ENCODE measurements at regions not wholly inside any gene's neighbourhood (a gene's known extent, or its start where the extent isn't known, plus 50 kb on each side); places are given as distances from the start of the nearest gene placed in this dataset.

DNA sequence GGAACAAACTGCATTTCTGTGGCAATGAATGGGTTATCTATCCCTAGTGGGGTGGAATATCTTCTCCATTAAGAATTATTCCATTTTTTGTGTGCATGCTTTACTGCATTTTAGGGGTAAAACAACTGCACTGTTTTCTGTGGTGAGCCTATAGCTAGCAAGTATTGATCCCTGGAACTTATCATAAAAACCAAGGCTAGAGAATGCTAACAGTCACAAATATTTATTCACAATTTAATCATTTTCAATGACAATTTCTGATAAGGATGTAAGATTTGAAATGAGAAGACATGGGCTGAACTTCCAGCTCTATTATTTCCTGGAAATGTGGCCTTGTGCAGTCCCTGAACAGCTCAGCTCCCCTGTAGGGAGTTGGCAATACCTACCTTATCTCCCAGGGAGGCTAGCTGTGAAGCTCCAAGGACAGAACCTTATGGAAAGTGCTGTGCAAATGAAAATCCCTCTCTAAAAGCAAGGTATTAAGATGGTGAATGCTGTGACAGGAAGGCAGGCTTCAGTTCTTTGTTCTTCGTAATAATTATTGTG, 51.5 kb upstream of the FAM216B start:
- TF ChIP-seq, protein P1, sequence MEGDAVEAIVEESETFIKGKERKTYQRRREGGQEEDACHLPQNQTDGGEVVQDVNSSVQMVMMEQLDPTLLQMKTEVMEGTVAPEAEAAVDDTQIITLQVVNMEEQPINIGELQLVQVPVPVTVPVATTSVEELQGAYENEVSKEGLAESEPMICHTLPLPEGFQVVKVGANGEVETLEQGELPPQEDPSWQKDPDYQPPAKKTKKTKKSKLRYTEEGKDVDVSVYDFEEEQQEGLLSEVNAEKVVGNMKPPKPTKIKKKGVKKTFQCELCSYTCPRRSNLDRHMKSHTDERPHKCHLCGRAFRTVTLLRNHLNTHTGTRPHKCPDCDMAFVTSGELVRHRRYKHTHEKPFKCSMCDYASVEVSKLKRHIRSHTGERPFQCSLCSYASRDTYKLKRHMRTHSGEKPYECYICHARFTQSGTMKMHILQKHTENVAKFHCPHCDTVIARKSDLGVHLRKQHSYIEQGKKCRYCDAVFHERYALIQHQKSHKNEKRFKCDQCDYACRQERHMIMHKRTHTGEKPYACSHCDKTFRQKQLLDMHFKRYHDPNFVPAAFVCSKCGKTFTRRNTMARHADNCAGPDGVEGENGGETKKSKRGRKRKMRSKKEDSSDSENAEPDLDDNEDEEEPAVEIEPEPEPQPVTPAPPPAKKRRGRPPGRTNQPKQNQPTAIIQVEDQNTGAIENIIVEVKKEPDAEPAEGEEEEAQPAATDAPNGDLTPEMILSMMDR (conservative IDR thresholded peaks at IDR 0.05; ENCODE audit: low read depth, low read length): no peak
- no peak for TF ChIP-seq POLR2A (IDR thresholded peaks at IDR 0.05; ENCODE audit: low read depth, low read length)
- TF ChIP-seq SMC3 (IDR thresholded peaks at IDR 0.05; ENCODE audit: low read depth, low read length): no peak
- TF ChIP-seq NFE2L2 (IDR thresholded peaks at IDR 0.05; ENCODE audit: low read depth, low read length): no peak
- no peak for TF ChIP-seq CHD1 (IDR thresholded peaks at IDR 0.05; ENCODE audit: low read depth, low read length)
- TF ChIP-seq RFX5 (IDR thresholded peaks at IDR 0.05; ENCODE audit: low read depth, low read length): no peak
- no peak for TF ChIP-seq RAD21 (IDR thresholded peaks at IDR 0.05; ENCODE audit: low read length)
- TF ChIP-seq RCOR1 (IDR thresholded peaks at IDR 0.05; ENCODE audit: insufficient replicate concordance, low read length): no peak
- TF ChIP-seq, protein P2, sequence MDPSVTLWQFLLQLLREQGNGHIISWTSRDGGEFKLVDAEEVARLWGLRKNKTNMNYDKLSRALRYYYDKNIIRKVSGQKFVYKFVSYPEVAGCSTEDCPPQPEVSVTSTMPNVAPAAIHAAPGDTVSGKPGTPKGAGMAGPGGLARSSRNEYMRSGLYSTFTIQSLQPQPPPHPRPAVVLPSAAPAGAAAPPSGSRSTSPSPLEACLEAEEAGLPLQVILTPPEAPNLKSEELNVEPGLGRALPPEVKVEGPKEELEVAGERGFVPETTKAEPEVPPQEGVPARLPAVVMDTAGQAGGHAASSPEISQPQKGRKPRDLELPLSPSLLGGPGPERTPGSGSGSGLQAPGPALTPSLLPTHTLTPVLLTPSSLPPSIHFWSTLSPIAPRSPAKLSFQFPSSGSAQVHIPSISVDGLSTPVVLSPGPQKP (IDR thresholded peaks at IDR 0.05; ENCODE audit: borderline replicate concordance, low read depth, low read length): no peak

All from IMR-90 (cell line).